GM06990 (cell line): ENCODE measurements at regions not wholly inside any gene's neighbourhood (a gene's known extent, or its start where the extent isn't known, plus 50 kb on each side); places are given as distances from the start of the nearest gene placed in this dataset.
"Not testable (repeated sequence)": the region's sequence is repeated elsewhere in the genome, so short reads cannot be mapped to it uniquely, and the experiment has no call there.

Experiments used
- DNase-seq: peaks from one replicate; pipeline ENCODE4 v3.0.0-alpha.2; 2011; ENCODE audit not compliant: insufficient read length; ENCODE audit errors: extremely low read depth
- H3K27me3 ChIP-seq: replicated peaks from 2 replicates; pipeline ENCODE4 v1.6.0; 2011; ENCODE audit warnings: low read length; ENCODE audit not compliant: control insufficient read depth, insufficient read depth
- H3K36me3 ChIP-seq: 2 replicates; pipeline ENCODE4 v1.5.1; 2011; ENCODE audit warnings: low read length; ENCODE audit not compliant: control insufficient read depth, insufficient read depth
- H3K4me3 ChIP-seq: replicated peaks from 2 replicates; pipeline ENCODE4 v1.5.1; 2011; ENCODE audit warnings: low read depth, mild to moderate bottlenecking, control low read depth, low read length
- CTCF ChIP-seq: IDR thresholded peaks from 2 replicates; pipeline ENCODE4 v1.5.1; 2011; ENCODE audit warnings: low read length, control low read depth, mild to moderate bottlenecking, inconsistent platforms; ENCODE audit not compliant: insufficient read depth, poor library complexity, severe bottlenecking

DNA sequence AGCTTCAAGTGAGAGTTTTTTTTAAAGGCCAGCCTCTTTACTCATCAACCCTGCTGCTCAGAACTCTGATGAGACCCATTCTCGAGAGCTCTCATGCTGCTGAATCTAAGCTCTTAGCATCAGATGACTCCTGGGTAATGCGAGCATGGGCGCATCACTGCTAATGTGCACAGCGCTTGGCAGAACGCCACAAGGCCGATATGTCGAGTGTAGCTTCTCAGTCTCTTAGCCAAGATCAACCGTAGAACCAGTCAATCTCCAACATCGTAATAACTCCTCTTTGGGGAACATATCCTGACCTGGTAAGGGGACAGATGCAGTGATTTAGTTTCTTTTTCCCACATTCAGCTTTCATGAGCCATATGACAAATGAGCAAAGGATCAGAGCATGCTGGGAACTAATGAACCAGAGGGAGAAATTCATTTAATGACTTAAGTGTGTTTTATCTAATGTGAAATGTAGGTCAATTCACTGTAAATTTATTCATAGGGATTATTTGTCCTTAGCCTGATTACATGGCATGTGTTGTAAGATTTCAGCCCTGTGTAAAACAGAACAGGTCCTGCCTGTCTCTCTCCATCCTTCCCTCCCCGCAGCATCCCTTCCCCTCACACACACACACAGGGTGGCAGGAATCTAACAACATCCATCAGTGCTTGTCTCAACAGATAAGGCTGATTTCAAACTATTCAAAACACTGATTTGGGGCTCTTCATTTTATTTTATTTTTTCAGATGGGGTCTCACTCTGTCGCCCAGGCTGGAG, 195.4 kb upstream of the C2CD4B start:
- no peak for TF ChIP-seq CTCF
- Histone ChIP-seq H3K36me3 (no peaks in the 10 kb centered on the region), H3K27me3 (no peaks in the 10 kb centered on the region), H3K4me3 (no peak overlapping the region)
- no peak for DNase-seq

GRCh38 chr15:62362144-62362543, 197.1 kb upstream of the C2CD4B start:
- DNase-seq = no peak
- no peaks in the 10 kb centered on the region for H3K27me3 ChIP-seq
- H3K36me3 ChIP-seq = no peaks in the 10 kb centered on the region
- no peak for TF ChIP-seq CTCF
- no peak overlapping the region for H3K4me3 ChIP-seq

GRCh38 chr15:62362608-62363007, 197.5 kb upstream of the C2CD4B start:
- Histone ChIP-seq H3K36me3 (no peaks in the 10 kb centered on the region), H3K4me3 (no peak overlapping the region), H3K27me3 (no peaks in the 10 kb centered on the region)
- TF ChIP-seq CTCF = no peak
- DNase-seq = no peak

- no peak for TF ChIP-seq CTCF
- no peaks in the 10 kb centered on the region for H3K36me3 ChIP-seq
- DNase-seq = no peak
- no peak overlapping the region for H3K4me3 ChIP-seq
- H3K27me3 ChIP-seq = no peaks in the 10 kb centered on the region
Measured at GRCh38 chr15:62363913-62364312, 198.8 kb upstream of the C2CD4B start.

DNA sequence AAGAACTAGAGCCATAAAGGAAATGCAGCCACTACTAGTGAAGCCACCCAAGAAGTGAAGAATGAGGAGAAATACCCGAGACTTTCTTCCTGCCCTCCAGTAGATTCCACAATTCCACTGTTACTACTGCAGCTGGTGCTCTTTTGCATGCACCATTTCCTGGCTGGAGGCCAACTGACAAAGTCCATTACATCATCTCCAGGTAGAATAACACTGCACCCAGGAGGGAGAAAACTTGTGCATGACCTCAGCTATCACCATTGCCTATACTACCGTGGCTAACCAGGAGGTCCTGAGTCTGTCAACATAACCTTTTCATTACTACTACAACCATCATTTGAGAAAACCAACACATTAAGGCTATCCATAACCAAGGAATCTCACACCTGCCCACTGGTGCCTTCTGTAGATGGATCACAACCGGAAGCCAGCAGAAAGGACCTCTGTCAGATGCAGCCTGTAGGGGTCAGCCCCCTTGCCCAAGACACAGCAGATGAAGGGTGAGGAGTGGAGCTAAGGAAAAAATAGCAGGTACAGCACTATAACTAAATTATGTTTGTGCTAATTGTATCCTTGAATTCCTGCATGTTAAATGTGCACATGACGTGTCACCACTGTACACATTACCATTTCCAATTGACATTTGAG, 200.8 kb upstream of the C2CD4B start:
- Histone ChIP-seq H3K36me3 (no peaks in the 10 kb centered on the region), H3K27me3 (no peaks in the 10 kb centered on the region), H3K4me3 (no peak overlapping the region)
- no peak for TF ChIP-seq CTCF
- no peak for DNase-seq

DNA sequence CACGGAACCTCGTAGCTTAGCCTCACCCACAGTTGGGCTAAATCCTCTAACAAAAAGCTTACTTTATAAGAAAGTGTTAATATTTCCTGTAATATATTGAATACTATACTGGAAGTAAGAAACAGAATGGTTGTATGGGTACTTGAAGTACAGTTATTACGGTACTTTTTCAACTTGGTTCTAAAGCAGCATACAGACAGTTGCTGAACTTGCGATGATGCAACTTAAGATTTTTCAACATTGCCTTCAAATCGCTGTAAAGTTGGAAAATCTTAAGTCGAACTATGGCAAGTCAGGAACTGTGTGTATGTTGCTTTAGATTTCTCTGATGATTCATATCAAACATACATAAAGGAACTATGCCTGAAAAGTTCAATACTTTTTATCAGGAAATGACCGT, 204.4 kb upstream of the C2CD4B start:
- no peaks in the 10 kb centered on the region; the same call in 1 of the 2 replicates for H3K27me3 ChIP-seq
- H3K4me3 ChIP-seq = no peak overlapping the region
- no peak for TF ChIP-seq CTCF
- DNase-seq = no peak
- H3K36me3 ChIP-seq = no peaks in the 10 kb centered on the region

- not testable (repeated sequence) for H3K36me3 ChIP-seq, DNase-seq, H3K27me3 ChIP-seq, H3K4me3 ChIP-seq
Measured at GRCh38 chr15:62371683-62372082, 206.6 kb upstream of the C2CD4B start.
